ENCODE measurements at regions not wholly inside any gene's neighbourhood (a gene's known extent, or its start where the extent isn't known, plus 50 kb on each side); places are given as distances from the start of the nearest gene placed in this dataset.

DNA sequence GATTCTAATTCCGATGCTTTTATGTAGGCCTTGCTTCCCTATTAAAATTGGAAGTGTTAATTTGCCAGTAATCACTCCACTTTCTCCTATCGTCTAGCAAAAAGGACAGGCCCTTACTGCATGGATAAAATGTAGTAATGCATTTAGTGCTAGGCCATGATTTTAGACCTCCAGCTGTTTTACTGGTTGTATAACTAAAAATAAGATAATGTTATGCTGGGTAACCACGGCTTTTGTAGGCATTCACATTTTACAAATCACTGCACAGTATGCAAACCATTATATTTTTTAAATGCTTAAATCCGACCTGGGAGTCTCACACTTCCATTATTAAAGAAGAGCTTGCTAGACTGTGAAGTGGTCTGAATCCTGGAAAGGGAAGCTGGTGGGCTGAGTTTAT, 179.5 kb downstream of the TFAP2A start:
- no peak for DNase-seq

DNA sequence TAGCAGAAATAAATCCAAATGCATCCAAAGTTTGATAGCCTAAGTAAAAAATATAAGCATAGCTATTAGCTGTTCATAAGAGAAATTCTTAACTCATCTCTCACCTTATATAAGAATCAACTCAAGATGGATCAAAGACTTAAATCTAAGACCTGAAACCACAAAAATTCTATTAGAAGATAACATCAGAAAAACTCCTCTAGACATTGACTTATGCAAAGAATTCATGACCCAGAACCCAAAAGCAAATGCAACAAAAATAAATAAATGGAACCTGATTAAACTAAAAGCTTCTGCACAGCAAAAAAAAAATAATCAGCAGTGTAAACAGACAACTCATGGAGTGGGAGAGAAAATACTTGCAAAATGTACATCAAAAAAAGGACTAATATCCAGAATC, 184.3 kb downstream of the TFAP2A start:
- DNase-seq: no peak

DNA sequence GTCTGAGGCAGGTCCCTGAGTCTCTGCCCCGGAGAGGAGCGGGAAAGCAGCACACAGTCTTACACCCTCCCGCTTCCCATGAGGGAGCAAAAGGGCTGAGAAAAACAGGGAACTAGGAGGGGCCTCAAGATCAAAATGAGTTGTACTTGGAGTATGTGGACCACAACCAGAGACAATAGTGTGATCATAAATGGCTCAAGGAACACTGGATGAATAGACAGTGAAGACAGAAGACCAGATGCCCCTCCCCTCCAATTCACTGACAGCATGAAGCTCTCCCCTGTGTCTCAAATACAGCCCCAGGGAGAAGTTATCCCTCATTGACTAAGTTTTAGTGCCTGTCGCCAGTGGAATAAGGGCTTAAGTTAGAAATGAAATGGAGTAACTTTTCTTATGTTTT, 191.0 kb downstream of the TFAP2A start:
- DNase-seq: no peak

DNA sequence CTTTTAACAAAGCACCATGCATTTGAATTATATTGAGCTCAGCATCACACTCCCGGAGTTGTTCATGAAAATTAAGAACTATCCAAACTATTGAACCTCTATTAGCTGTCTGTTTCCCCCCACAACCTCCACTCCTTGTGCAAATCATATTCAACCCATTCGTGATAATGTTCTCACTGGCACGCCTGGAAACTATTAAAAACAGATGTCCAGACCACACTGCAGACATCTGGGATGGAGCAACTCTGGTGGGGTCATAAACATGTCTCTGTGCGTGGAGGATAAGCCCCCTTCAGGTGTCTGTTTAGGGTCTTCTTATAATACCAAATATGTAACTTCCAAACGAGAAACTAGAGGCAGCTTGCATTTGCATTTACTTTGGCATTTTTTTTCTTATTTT, 193.7 kb downstream of the TFAP2A start:
- no peak for DNase-seq

DNA sequence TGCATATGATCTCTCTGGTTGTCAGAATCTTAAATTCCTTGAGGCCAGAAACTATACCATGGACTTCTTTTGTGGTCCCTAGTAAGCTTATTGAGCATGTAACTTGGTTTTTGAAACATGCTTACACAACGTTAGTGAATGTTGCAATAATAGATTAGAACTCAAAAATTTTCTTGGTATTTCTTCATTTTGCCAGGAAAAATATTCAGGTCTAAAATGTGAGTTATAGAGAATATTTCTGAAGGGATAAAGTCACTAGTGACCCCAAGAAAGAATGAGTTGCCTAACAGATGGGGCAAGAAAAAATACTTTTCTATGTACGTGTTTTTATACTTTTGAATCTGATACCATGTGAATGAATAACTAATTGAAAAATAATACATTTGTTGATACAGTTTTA, 195.4 kb downstream of the TFAP2A start:
- DNase-seq: no peak

DNA sequence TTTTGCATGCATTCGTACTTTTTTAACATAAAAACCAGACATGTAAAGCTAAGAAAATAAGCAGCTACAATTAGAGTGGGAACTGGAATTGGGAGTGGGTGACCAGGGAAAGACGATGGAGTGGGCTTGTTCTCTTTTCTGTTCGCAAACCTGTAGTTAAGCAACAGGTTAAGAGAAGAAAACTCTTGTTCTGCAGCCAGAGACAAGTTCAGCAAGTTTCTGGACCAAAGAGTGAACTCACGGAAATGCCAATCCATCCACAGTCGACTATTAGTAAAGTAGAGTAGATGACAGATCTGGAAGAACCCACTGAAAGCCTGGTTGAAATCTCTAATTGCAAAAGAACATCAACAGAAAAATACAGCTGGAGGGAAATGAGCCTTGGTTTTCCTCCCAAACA, 197.8 kb downstream of the TFAP2A start:
- DNase-seq: no peak

DNA sequence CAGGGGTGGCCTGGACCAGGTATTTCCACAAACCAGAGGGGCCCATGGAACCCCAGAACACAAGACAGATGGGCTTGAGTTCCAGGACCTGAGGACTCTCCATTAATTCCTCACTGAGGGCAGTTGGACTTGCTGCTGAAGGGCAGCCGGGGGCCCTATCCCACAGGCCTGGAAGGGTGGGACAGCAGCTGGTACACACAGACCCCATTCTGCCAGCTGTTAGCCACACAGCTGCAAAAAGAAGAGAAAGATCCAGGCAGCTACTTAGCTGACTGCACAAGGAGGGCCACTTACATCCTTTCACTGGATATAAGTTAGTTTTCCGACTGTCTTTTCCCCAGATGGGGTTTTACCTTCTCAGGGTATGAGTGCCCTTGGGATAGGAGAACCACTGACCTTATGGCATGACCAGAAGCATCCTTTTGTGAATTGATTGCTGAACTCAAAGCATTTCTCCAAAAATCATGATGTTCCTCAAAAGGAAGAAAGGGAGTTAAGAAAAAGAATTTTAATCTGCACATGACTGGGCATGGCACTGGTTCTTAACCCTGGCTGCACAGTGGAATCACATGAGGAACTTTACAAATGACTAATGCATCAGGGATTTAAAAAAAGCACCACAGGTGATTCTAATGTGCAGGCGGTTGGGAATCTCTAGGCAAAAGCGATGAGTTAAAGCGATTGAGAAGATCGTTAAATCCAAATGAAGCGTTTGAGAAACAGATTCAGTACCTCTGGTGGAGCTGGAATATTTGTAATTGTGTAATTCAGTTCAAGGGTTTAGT, 199.4 kb downstream of the TFAP2A start:
- no peak for DNase-seq

DNA sequence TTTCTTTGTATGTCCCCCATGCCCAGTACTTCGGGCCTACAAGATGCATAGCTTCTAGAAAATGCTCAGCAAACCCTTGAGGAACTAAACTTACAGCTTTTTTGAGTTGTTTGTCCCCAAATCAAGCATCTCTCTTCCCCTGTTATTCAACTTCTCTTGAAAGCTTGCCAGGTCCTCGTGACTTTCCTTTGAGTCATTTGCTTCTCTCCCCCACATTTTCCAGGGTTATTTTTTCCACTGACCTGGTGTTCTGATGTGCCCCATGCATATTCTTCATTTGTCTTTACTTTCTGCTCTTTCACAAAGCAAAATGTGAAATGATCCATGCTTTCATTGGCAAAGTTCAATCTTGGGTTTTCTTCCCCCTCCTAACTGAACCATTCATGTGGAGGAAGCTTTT, 204.8 kb downstream of the TFAP2A start:
- no peak for DNase-seq

DNA sequence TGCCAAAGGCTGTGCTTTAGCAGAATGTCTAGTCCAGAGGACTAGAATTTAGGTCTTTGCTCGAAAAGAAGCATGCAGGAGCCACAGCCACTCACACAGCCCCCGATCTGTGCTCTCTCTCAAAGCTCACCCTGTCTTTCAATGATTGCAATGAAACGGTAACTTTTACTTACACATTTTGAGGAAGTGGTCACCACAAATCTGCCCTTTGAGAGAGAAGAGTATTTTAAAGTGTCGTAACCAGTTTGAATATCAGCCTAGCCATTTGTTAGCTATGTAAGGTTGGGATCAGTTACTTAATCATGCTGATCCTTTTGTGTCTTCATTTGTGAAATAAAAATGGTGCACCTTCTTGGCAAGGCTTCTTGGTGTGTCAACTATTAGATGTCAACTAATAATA, 209.0 kb downstream of the TFAP2A start:
- no peak for DNase-seq

DNA sequence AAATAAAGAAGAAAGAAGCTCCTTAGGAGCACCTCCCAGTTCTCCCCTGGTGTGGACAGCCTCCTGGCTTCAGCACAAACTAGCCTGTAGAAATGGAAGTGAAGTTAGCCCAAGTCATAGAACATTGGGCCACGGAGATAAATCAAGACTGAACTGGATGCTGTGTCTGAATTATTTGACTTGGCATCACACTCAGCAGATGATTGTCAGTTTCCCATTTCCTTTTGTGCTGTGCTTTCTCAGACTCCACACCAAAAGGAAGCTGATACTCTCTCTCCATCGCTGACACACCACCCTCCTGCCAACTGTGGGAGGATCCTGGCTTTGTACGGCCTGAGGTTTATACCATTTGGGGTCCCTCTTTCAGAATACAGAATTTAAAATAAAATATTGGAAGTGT, 209.8 kb downstream of the TFAP2A start:
- no peak for DNase-seq

DNA sequence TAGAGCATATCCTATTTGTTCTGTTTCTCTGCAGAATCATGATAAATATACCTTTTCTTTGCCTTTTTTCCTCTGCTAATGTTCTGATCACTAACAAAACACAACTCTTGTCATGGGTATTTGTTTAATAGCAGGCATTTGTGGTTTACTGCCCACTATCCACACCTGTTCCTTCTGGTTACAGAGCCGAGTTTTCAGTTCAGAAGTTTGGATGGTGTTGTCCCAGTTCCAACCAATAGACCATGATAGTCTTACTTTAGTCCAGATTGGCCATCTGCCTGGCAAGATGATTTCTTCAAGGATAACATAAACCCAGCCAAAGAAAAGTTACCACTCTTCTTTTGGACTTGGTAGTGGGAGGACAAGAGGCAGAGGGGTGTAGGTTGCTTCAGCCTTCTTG, 211.2 kb downstream of the TFAP2A start:
- no peak for DNase-seq

DNA sequence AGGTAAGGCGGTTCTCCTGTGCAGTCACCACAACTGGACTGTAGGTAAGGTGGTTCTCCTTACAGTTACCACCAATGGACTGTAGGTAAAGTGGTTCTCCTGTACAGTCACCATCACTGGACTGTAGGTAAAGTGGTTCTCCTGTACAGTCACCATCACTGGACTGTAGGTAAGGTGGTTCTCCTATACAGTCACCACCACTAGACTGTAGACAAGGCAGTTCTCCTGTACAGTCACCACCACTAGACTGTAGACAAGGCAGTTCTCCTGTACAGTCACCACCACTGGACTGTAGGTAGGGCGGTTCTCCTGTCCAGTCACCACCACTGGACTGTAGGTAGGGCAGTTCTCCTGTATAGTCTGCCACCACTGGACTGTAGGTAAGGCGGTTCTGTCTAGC, 212.3 kb downstream of the TFAP2A start:
- DNase-seq: no peak

DNA sequence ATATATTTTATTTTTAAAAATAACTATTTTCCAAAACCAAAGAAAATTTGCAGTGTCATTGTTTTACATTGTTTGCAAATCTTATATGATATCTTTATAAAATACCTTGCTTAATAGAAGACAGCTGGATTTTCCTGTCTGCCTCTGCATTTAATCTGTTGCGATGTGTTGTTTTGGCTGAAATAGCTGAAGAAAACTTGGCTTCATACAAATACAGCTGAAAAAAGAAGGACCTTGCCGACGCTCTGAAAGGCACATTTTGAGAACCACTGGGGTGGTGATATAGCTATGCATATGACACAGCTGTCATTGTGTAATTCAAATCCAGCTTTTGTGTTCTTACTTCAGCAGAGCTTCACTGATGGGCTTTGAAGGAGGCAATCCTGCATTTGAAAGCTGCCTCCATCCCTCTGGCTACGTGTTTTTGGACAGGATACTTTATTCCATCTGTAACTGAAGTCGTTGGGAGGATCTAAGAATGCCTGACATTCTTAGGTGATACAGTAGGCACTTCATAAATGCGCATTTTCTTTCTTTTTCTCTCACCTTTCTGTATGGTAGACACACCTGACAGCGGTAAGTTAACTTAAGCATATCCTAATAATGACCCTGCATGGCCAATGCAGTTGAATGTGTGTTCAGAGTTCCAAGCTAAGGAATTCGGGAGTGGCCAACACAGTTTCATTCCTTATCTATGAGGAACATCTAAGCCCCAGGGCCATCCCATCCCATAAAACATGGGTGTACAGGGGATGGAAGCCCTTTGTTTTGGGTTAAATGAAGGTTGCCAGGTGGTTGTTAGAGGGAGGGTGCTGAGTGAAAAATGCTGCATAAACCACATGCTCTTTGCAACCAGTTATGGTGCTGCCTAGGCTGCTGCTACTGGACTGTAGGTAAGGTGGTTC, 213.0 kb downstream of the TFAP2A start:
- no peak for DNase-seq

DNA sequence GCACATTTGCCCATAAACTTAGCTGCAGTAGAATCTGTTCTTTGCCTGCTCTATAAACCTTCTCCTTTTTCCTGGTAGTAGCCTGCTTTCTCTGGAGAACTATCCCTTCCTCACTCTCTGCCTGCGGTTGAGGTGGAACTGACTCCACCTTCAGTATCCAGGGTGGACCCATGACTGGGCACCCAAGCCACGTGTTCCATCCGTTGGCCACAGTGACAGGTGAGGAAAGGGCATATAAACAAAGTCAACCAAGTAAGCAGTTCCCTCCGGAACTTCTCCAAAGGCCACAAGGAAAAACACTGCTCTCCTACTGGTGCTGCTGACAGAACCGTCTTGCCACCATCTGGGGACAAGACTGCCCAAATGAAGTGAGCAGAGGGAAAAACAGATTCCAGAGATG, 218.8 kb downstream of the TFAP2A start:
- no peak for DNase-seq

DNA sequence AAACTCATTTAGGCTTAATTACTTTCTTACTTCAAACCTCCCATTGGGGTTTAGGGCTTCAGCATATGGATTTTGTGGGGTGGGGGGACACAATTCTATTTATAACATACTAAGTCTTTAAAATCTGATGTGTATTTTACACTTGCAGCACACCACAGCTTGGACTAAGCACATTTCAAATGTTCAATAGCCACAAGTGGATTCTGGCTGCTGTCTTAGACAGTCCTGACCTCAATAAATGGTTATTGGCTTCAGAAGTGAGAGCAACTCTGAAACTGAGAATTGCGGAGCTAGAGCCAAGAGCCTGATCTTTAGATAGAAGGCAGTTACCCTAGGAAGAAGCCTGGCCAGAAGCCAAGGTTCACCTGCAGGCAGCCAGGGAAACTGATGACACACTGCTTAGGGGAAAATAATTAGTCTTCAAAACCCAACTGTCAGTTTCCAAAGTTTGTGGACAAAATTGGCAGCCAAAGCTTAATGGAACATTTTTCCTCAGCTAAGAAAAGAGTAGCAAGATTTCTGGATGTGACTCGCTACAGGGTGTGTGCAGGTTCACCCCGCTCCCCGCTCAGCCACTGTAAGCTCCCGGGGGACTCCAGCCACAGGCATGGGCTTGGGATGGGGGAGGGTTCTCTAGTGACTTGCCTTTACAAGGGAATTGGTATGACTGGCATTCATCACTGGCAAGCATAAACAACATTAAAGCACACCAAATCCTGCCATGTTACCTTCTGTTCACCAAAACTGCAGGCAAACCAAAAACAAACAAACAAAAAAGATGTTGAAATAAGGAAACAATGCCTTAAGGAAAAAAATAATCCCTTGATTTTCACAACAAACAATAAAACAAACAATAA, 219.8 kb downstream of the TFAP2A start:
- DNase-seq: no peak

DNA sequence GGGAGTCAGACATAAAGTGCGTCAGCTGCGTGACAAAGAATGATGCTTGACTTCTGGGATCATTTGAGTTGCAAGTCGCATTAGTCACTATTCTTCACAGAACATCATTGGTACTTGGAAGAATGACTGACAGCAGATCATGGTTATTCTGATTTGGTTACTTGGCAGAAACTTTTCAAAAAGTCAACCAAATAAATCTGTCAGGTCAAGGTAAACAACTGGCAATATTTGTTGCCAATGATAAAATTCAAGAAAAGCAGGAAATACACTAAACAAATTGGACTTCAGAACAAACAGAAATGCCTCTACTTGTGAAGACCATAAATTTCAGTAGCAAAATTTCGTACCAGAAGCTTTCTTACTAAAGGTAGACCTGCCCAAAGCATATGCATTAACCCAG, 221.6 kb downstream of the TFAP2A start:
- no peak for DNase-seq

DNA sequence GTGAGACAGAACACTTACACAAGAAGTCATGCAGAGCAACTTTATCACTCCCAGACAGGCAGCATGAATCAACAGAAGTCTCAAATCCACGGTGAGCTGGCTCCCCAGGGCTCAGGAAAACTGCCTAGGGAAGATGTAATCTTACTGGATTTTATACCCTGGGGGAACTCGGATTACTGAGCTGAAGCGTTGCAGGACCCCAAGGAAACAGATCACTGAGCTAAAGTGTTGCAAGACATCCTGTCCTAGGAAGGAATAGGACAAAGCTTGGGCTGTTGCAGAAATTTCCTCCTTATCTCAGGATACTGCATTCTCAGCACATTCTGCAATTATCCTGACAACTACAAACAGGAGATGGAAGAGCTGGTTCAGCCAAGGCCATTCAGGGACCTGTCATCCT, 224.8 kb downstream of the TFAP2A start:
- no peak for DNase-seq

DNA sequence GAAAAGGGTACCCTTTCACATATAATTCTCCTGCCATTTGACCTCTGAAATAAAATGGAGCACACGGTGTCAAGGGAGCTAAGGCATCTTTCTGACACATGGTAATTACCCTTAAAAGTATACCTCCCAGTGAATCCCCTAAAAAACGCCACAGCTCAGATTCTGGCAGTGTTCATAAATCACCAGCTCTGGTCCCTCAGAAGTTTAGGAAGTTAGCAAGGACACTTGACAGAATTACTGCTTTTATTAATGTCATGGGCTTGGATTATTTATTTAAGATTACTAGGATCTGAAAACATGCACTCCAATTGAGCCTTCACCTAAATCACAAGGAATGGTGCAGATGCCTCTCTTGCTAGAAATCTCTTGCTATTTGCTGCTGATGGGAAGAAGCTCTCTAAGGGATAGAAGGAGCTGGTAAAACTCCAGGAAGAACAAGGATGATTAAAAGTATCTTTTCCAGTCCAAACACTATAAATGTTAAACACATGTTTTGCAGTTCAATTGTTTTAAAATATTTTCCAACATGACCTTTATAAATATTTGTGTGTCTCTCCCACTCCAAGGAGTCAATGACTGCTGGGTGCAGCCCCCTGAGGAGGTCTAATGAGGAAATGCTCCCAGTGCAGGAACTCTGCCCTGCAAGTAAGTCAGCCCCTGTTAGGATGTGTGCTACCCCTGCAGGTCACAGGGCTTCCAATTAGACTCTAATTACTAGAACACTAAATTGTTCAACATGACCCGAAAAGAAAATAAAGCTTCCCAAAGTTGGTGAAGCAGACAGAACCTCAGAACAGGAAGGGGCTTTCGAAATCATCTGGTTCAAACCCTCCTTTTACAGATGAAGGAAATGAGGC, 230.3 kb downstream of the TFAP2A start:
- DNase-seq: no peak

DNA sequence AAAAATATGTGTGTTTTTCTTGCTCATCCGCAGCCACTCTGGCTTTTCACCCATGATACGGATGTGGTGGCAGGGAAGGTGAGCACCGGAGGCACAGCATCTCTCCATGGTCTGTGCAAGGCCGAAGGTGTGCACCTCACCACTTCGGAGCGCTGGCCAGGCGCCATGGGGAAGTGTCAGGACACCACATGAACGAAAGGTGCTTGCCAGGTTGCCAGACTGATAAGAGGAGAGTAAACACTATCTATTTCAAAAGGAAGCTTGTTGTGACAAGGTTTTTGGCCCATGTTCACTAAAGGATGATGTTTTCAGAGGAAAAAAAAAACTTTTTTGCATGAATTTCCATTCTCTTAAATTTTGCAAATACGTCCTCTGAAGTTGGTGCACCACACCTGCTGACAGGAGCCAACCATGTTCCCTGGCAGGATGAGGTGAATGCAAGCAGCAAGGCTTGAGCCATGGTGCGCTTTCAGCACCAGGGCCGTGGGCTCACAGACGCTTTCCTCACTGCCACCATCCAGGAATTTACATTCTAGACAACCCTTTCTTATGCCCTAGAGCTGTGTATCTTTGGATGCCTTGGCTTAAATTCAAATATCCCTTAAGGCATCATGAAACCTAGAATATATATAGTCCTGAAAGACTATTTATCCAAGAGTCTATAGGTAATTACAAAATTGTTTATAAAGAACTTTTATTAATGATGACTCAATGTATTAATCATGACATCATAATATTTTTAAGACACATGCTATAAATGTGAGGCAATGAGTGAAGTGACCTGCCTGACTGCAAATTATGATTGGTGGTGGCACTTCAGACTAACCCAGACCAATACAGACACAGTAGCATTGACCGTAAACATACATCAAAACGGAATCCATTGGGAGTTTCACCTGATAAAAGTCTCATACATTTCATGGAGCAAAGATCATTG, 234.5 kb downstream of the TFAP2A start:
- no peak for DNase-seq

DNA sequence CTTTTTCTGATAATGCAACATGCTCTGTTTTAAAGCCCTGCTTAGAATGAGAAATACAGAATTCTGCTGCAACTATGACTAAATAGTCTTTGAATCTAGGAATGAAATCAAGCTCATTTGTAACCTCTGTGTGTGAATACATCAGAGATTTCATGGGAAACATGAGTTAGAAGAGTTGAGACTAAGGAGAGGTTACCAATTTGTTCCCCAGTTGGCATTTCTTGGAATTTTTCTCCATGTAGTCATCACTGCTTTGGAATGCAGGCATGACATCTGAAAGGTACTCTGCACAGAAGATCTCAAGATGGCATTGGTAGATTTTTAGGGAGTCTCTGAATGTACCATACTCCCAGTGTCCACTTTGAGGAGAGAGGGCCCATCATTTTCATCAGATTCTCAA, 237.2 kb downstream of the TFAP2A start:
- DNase-seq: no peak

DNA sequence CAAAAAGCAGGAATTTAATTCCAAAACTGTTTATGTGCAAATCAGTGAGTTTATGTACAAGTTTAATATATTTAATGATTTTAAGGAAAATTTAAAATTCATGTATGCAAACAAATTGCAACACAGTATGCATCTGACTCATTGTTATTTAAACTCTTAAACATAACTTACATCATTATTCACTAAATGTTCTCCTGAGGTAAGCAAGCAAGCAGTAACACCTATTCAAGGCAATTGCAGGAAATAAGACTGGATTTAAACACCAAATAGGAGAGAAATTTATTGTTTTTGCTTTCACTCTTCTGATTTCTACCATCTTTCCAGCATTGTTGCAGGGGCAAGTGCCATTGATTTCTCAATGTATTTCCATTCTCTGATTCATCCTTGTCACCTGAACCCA, 239.5 kb downstream of the TFAP2A start:
- no peak for DNase-seq
